HEK293 (cell line): ENCODE measurements at regions not wholly inside any gene's neighbourhood (a gene's known extent, or its start where the extent isn't known, plus 50 kb on each side); places are given as distances from the start of the nearest gene placed in this dataset.

ENCODE experiments used
- CTCF ChIA-PET: fragments of 350-600 bp; formaldehyde crosslinking; extraction: SDS; loops from one replicate; lab custom pipeline; 2021; ENCODE audit warnings: antibody characterized with exemption; lab: Yijun Ruan, JAX
- POLR2A ChIA-PET: fragments of 300-600 bp; formaldehyde crosslinking; extraction: SDS; loops from one replicate; lab custom pipeline; 2020; ENCODE audit warnings: antibody characterized with exemption, inconsistent platforms; lab: Yijun Ruan, JAX
- H3K27ac ChIP-seq: fragments of 200-500 bp; sonication (Bioruptor generic); 2 replicates; pipeline ENCODE4 v1.5.1; 2014; ENCODE audit warnings: low read depth, low read length, control low read depth, inconsistent platforms; ENCODE audit errors: extremely low read depth
- H3K36me3 ChIP-seq, 2 experiments: fragments of 200-500 bp in 1 of 2; sonication (Bioruptor generic) in 1 of 2; 1 replicate in 1 of 2; 2 replicates in 1 of 2; pipeline ENCODE4 v1.5.1; 2014 to 2017; ENCODE audit warnings: inconsistent platforms in 2 of 2, low read length in 2 of 2; ENCODE audit not compliant: control insufficient read depth in 2 of 2, insufficient read depth in 1 of 2
- H3K4me1 ChIP-seq: fragments of 200-500 bp; sonication (Bioruptor generic); 2 replicates; pipeline ENCODE4 v1.5.1; 2014; ENCODE audit warnings: mild to moderate bottlenecking, low read length, inconsistent platforms; ENCODE audit not compliant: control insufficient read depth, insufficient read depth
- H3K4me3 ChIP-seq: 2 replicates; pipeline ENCODE4 v1.5.1; 2011; ENCODE audit warnings: low read depth, mild to moderate bottlenecking, control low read depth, low read length, moderate library complexity
- H3K9me3 ChIP-seq: fragments of 200-500 bp; sonication (Bioruptor generic); 2 replicates; pipeline ENCODE4 v1.5.1; 2014; ENCODE audit warnings: low read depth, low read length, inconsistent platforms; ENCODE audit not compliant: control insufficient read depth, insufficient read depth
- BCL11A ChIP-seq: fragments of 450-650 bp; formaldehyde crosslinking; IDR thresholded peaks from 2 replicates; pipeline ENCODE4 v1.5.1; 2016; ENCODE audit warnings: low read depth, missing biosample characterization, missing genetic modification characterization
- GFI1B ChIP-seq: fragments of 450-650 bp; formaldehyde crosslinking; IDR thresholded peaks from 2 replicates; pipeline ENCODE4 v1.5.1; 2016; ENCODE audit warnings: missing biosample characterization, missing genetic modification characterization
- HOXA7 ChIP-seq: sonication (generic); formaldehyde crosslinking; IDR thresholded peaks from 2 replicates; pipeline ENCODE4 v1.8.1; 2022; ENCODE audit warnings: missing genetic modification reagents, borderline replicate concordance
- OVOL3 ChIP-seq: fragments of 450-650 bp; formaldehyde crosslinking; IDR thresholded peaks from 2 replicates; pipeline ENCODE4 v1.5.1; 2016; ENCODE audit warnings: missing biosample characterization, missing genetic modification characterization
- SALL2 ChIP-seq: fragments of 450-650 bp; formaldehyde crosslinking; IDR thresholded peaks from 2 replicates; pipeline ENCODE4 v1.5.0; 2017; ENCODE audit warnings: missing biosample characterization, mild to moderate bottlenecking, missing genetic modification characterization, borderline replicate concordance
- ZBTB20 ChIP-seq: fragments of 450-650 bp; formaldehyde crosslinking; IDR thresholded peaks from 2 replicates; pipeline ENCODE4 v1.5.1; 2016; ENCODE audit warnings: missing biosample characterization, missing genetic modification characterization
- ZBTB21 ChIP-seq: fragments of 450-650 bp; formaldehyde crosslinking; IDR thresholded peaks from 2 replicates; pipeline ENCODE4 v1.5.1; 2017; ENCODE audit warnings: missing biosample characterization, missing genetic modification characterization
- ZBTB7A ChIP-seq: fragments of 450-650 bp; formaldehyde crosslinking; IDR thresholded peaks from 2 replicates; pipeline ENCODE4 v1.5.1; 2016; ENCODE audit warnings: low read depth, missing biosample characterization, missing genetic modification characterization
- ZNF133 ChIP-seq: fragments of 450-650 bp; formaldehyde crosslinking; IDR thresholded peaks from 2 replicates; pipeline ENCODE4 v1.5.1; 2016; ENCODE audit warnings: missing biosample characterization, missing genetic modification characterization
- ZNF138 ChIP-seq: fragments of 450-650 bp; formaldehyde crosslinking; IDR thresholded peaks from 2 replicates; pipeline ENCODE4 v1.5.1; 2016; ENCODE audit warnings: missing biosample characterization, missing genetic modification characterization, borderline replicate concordance
- ZNF155 ChIP-seq: fragments of 450-650 bp; formaldehyde crosslinking; IDR thresholded peaks from 2 replicates; pipeline ENCODE4 v1.5.1; 2016; ENCODE audit warnings: missing biosample characterization, missing genetic modification characterization
- ZNF350 ChIP-seq: fragments of 450-650 bp; formaldehyde crosslinking; IDR thresholded peaks from 2 replicates; pipeline ENCODE4 v1.5.0; 2017; ENCODE audit warnings: missing biosample characterization, mild to moderate bottlenecking, missing genetic modification characterization
- ZNF366 ChIP-seq: fragments of 450-650 bp; formaldehyde crosslinking; conservative IDR thresholded peaks from 2 replicates; pipeline ENCODE4 v1.5.1; 2016; ENCODE audit warnings: missing biosample characterization, missing genetic modification characterization
- ZNF529 ChIP-seq: fragments of 450-650 bp; formaldehyde crosslinking; IDR thresholded peaks from 2 replicates; pipeline ENCODE4 v1.5.1; 2017; ENCODE audit warnings: missing genetic modification characterization, missing biosample characterization; ENCODE audit not compliant: insufficient replicate concordance
- ZNF624 ChIP-seq: fragments of 450-650 bp; formaldehyde crosslinking; IDR thresholded peaks from 2 replicates; pipeline ENCODE4 v1.5.1; 2017; ENCODE audit warnings: missing biosample characterization, missing genetic modification characterization
- ZNF747 ChIP-seq: fragments of 450-650 bp; formaldehyde crosslinking; IDR thresholded peaks from 2 replicates; pipeline ENCODE4 v1.5.1; 2016; ENCODE audit warnings: missing biosample characterization, missing genetic modification characterization
- ZNF776 ChIP-seq: fragments of 450-650 bp; formaldehyde crosslinking; IDR thresholded peaks from 2 replicates; pipeline ENCODE4 v1.5.0; 2017; ENCODE audit warnings: missing biosample characterization, missing genetic modification characterization, borderline replicate concordance
- ZNF837 ChIP-seq: fragments of 450-650 bp; formaldehyde crosslinking; IDR thresholded peaks from 2 replicates; pipeline ENCODE4 v1.5.1; 2016; ENCODE audit warnings: missing biosample characterization, missing genetic modification characterization
- TF ChIP-seq, protein P1 (sequence below): fragments of 450-650 bp; formaldehyde crosslinking; IDR thresholded peaks from 2 replicates; pipeline ENCODE4 v1.5.1; 2016; ENCODE audit warnings: missing biosample characterization, missing genetic modification characterization, low read depth
- TF ChIP-seq, protein P2 (sequence below): fragments of 450-650 bp; formaldehyde crosslinking; IDR thresholded peaks from 2 replicates; pipeline ENCODE4 v1.5.1; 2016; ENCODE audit warnings: missing biosample characterization, missing genetic modification characterization, borderline replicate concordance
- TF ChIP-seq, protein P3 (sequence below): fragments of 450-650 bp; formaldehyde crosslinking; IDR thresholded peaks from 2 replicates; pipeline ENCODE4 v1.5.1; 2016; ENCODE audit warnings: missing biosample characterization, missing genetic modification characterization
- TF ChIP-seq, protein P4 (sequence below): fragments of 450-650 bp; IDR thresholded peaks from 2 replicates; pipeline ENCODE4 v1.5.1; 2018; ENCODE audit warnings: missing biosample characterization, mild to moderate bottlenecking, missing genetic modification characterization

DNA sequence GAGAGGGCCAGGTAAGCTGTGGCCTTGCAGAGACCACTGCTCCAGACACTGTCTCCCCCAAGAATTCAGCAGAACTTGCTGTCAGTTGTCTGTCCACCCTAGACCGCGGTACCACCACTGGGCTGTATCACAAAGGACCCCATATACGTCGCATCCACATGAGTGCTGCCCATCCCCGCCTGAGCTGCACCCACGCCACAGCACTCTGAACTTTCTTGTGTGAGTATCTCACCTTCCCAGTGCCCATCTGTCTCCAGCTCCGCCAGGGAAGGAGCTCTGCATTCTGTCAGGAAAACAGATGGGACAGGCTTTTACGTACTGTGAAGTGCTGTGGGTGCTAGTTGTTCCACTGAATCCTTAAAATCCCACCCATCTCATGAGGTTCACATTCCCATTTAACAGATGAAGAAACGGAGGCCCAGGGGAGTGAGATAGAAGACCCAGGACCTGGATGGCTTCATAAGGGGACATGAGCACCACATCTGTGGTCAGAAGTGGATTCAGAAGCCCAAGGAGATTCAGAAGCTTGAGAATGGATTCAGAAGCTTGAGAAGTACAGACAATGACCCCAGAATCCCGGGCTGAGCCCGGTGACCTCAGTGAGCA lies 102.5 kb upstream of the ZMIZ1 start:
- TF ChIP-seq, protein P1, sequence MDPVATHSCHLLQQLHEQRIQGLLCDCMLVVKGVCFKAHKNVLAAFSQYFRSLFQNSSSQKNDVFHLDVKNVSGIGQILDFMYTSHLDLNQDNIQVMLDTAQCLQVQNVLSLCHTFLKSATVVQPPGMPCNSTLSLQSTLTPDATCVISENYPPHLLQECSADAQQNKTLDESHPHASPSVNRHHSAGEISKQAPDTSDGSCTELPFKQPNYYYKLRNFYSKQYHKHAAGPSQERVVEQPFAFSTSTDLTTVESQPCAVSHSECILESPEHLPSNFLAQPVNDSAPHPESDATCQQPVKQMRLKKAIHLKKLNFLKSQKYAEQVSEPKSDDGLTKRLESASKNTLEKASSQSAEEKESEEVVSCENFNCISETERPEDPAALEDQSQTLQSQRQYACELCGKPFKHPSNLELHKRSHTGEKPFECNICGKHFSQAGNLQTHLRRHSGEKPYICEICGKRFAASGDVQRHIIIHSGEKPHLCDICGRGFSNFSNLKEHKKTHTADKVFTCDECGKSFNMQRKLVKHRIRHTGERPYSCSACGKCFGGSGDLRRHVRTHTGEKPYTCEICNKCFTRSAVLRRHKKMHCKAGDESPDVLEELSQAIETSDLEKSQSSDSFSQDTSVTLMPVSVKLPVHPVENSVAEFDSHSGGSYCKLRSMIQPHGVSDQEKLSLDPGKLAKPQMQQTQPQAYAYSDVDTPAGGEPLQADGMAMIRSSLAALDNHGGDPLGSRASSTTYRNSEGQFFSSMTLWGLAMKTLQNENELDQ (tag by site-specific recombination): no peak
- TF ChIP-seq ZNF837: no peak
- TF ChIP-seq ZNF155: no peak
- no peak for TF ChIP-seq ZNF747 (tag by site-specific recombination)
- TF ChIP-seq ZNF529 (tag by site-specific recombination): no peak
- TF ChIP-seq, protein P2, sequence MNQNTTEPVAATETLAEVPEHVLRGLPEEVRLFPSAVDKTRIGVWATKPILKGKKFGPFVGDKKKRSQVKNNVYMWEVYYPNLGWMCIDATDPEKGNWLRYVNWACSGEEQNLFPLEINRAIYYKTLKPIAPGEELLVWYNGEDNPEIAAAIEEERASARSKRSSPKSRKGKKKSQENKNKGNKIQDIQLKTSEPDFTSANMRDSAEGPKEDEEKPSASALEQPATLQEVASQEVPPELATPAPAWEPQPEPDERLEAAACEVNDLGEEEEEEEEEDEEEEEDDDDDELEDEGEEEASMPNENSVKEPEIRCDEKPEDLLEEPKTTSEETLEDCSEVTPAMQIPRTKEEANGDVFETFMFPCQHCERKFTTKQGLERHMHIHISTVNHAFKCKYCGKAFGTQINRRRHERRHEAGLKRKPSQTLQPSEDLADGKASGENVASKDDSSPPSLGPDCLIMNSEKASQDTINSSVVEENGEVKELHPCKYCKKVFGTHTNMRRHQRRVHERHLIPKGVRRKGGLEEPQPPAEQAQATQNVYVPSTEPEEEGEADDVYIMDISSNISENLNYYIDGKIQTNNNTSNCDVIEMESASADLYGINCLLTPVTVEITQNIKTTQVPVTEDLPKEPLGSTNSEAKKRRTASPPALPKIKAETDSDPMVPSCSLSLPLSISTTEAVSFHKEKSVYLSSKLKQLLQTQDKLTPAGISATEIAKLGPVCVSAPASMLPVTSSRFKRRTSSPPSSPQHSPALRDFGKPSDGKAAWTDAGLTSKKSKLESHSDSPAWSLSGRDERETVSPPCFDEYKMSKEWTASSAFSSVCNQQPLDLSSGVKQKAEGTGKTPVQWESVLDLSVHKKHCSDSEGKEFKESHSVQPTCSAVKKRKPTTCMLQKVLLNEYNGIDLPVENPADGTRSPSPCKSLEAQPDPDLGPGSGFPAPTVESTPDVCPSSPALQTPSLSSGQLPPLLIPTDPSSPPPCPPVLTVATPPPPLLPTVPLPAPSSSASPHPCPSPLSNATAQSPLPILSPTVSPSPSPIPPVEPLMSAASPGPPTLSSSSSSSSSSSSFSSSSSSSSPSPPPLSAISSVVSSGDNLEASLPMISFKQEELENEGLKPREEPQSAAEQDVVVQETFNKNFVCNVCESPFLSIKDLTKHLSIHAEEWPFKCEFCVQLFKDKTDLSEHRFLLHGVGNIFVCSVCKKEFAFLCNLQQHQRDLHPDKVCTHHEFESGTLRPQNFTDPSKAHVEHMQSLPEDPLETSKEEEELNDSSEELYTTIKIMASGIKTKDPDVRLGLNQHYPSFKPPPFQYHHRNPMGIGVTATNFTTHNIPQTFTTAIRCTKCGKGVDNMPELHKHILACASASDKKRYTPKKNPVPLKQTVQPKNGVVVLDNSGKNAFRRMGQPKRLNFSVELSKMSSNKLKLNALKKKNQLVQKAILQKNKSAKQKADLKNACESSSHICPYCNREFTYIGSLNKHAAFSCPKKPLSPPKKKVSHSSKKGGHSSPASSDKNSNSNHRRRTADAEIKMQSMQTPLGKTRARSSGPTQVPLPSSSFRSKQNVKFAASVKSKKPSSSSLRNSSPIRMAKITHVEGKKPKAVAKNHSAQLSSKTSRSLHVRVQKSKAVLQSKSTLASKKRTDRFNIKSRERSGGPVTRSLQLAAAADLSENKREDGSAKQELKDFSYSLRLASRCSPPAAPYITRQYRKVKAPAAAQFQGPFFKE: no peak
- TF ChIP-seq GFI1B (tag by site-specific recombination): no peak
- no peak for TF ChIP-seq ZNF138 (tag by site-specific recombination)
- H3K4me3 ChIP-seq: no peak overlapping the region
- no peak overlapping the region for H3K27ac ChIP-seq
- POLR2A ChIA-PET: interaction anchor here (1.3 kb wide), 1 partner anchor 8 kb away, joined by 3 read pairs; no protein-coding TSS in a partner anchor
- H3K4me1 ChIP-seq: no peaks in the 10 kb centered on the region
- H3K9me3 ChIP-seq: no peaks in the 10 kb centered on the region
- CTCF ChIA-PET: interaction anchor here (2.1 kb wide), 1 partner anchor 229 kb away, joined by 8 read pairs; no protein-coding TSS in a partner anchor
- H3K36me3 ChIP-seq: no peaks in the 10 kb centered on the region

DNA sequence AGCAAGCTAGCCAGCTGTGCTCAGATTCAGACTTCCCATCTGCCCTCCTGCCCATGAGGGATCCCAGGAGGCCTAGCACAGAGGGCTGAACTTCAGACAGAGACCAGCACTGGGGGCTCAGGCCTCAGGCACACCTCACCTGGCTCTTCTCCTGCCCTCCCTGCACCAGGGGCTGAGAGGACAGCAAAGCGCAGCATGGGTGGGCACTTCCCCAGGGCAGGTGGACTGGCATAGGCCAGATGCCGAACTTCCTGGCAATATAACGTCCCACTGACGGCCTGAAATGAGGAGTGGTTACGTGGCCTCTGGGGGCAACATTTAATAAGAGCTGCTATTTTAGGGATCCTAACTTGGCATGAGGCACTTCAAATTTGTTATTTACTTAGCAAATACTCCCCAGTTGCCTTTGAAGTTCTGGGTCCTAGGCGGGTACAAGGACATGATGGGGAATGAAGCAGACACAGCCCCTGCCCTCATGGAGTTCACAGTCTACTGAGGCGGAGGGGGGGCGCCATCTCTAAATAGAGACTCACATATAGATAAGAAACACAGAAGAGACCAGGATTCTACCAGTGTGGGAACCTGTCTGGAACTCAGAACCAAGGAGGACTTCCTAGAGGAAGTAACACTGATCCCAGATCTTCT lies 101.8 kb upstream of the ZMIZ1 start:
- Histone ChIP-seq H3K4me1 (no peaks in the 10 kb centered on the region), H3K4me3 (no peak overlapping the region), H3K36me3 (no peaks in the 10 kb centered on the region), H3K27ac (no peak overlapping the region), H3K9me3 (no peaks in the 10 kb centered on the region)
- ChIA-PET CTCF (no interaction called here), POLR2A (interaction anchor here (1.5 kb wide), 1 partner anchor 12 kb away, joined by 3 read pairs; no protein-coding TSS in a partner anchor)
- TF ChIP-seq ZNF776 (tag by site-specific recombination): no peak
- TF ChIP-seq SALL2: no peak
- TF ChIP-seq, protein P3, sequence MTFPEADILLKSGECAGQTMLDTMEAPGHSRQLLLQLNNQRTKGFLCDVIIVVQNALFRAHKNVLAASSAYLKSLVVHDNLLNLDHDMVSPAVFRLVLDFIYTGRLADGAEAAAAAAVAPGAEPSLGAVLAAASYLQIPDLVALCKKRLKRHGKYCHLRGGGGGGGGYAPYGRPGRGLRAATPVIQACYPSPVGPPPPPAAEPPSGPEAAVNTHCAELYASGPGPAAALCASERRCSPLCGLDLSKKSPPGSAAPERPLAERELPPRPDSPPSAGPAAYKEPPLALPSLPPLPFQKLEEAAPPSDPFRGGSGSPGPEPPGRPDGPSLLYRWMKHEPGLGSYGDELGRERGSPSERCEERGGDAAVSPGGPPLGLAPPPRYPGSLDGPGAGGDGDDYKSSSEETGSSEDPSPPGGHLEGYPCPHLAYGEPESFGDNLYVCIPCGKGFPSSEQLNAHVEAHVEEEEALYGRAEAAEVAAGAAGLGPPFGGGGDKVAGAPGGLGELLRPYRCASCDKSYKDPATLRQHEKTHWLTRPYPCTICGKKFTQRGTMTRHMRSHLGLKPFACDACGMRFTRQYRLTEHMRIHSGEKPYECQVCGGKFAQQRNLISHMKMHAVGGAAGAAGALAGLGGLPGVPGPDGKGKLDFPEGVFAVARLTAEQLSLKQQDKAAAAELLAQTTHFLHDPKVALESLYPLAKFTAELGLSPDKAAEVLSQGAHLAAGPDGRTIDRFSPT: no peak
- TF ChIP-seq OVOL3: no peak
- no peak for TF ChIP-seq ZNF350 (tag by site-specific recombination)
- no peak for TF ChIP-seq ZBTB21 (tag by site-specific recombination)
- no peak for TF ChIP-seq ZNF366
- TF ChIP-seq HOXA7 (CRISPR knock-in tag): no peak
- TF ChIP-seq ZNF133 (tag by site-specific recombination): no peak
- no peak for TF ChIP-seq BCL11A (tag by site-specific recombination)
- TF ChIP-seq, protein P4, sequence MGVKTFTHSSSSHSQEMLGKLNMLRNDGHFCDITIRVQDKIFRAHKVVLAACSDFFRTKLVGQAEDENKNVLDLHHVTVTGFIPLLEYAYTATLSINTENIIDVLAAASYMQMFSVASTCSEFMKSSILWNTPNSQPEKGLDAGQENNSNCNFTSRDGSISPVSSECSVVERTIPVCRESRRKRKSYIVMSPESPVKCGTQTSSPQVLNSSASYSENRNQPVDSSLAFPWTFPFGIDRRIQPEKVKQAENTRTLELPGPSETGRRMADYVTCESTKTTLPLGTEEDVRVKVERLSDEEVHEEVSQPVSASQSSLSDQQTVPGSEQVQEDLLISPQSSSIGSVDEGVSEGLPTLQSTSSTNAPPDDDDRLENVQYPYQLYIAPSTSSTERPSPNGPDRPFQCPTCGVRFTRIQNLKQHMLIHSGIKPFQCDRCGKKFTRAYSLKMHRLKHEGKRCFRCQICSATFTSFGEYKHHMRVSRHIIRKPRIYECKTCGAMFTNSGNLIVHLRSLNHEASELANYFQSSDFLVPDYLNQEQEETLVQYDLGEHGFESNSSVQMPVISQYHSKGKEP (tag by site-specific recombination): no peak
- no peak for TF ChIP-seq ZBTB20
- no peak for TF ChIP-seq ZNF624 (tag by site-specific recombination)
- TF ChIP-seq ZBTB7A (tag by site-specific recombination): no peak
